HG03039 (cell line): ENCODE measurements at regions not wholly inside any gene's neighbourhood (a gene's known extent, or its start where the extent isn't known, plus 50 kb on each side); places are given as distances from the start of the nearest gene placed in this dataset.
A peak's percentile ranks its signal among the peaks of the same experiment; 100 is the strongest.
"Not testable (repeated sequence)": the region's sequence is repeated elsewhere in the genome, so short reads cannot be mapped to it uniquely, and the experiment has no call there.

Experiments
- ATAC-seq: cut with Tn5 transposase; IDR thresholded peaks from one replicate; pipeline ENCODE4 v1.9.1; 2021; ENCODE audit warnings: mild to moderate bottlenecking, moderate library complexity; ENCODE audit not compliant: unreplicated experiment

- no peak for ATAC-seq
Observed at GRCh38 chr7:106386958-106387357, 102.2 kb upstream of the NAMPT start.

DNA sequence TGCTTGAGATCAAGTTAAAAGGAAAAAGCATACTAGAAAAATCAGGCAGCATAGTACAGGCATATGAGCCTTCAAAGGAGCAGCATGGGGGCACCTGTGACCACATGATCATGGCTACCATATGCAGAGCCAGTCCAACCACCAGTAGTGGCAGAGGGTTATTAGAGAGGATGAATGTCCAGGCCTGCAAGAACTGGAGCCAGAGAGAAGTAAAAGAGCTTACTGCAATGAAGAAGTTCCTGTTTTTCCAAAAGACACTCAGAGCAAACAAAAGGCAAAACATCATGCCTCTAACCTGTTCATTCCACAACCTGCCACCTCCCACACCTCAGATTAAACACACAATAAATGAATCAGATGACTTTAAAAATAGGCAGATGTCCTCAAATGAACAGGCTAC, 99.6 kb upstream of the NAMPT start:
- no peak for ATAC-seq

- ATAC-seq, result no peak
Observed at GRCh38 chr7:106382929-106383328, 98.1 kb upstream of the NAMPT start.

DNA sequence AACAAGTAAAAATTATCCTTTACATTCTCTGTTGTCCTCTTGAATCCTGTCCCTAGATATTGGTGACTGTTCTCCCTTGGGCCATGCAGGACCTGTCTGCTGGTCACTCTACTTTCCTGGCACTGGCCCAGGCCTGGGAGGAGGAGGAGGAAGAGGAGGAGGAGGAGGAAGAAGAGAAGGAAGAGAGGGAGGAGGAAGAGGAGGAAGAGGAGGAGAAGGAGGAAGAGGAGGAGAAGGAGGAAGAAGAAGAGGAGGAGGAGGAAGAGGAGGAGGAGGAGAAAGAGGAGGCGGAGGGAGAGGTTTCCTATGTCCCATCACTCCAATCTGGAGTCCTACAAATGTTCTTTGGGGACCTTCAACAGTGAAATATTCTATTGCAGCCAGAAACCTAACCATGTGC, 97.3 kb upstream of the NAMPT start:
- no peak for ATAC-seq

- ATAC-seq, result no peak
Observed at GRCh38 chr7:106381252-106381651, 96.5 kb upstream of the NAMPT start.

DNA sequence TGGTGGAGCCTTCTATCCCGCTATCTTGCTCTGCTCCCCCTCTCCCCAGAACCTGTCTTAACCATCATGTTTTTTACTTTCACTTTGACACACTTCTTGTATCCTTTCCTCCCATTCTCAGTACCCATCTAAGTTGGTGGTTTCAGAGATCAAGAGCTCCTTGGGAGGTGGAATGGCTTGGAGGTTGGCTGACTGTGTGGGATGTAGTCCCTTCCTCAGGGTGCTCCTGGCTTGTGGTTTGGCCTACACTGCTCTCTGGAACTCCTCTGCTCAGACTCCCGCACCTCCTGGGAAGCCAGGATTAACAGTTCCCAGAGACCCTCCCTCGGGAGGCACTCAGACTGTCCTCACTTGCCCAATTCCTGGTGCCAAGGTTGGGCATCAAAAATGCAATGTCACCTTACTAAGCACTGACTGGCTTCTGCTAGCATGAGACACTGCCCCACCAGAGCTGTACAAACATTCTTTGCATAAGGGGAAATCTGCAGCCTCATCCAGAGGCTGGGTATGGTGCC, 93.1 kb upstream of the NAMPT start:
- ATAC-seq, result no peak

- no peak for ATAC-seq
Observed at GRCh38 chr7:106376026-106376799, 91.4 kb upstream of the NAMPT start.

- no peak for ATAC-seq
Observed at GRCh38 chr7:106375499-106375898, 90.7 kb upstream of the NAMPT start.

- ATAC-seq, result no peak
Observed at GRCh38 chr7:106374437-106374836, 89.7 kb upstream of the NAMPT start.

DNA sequence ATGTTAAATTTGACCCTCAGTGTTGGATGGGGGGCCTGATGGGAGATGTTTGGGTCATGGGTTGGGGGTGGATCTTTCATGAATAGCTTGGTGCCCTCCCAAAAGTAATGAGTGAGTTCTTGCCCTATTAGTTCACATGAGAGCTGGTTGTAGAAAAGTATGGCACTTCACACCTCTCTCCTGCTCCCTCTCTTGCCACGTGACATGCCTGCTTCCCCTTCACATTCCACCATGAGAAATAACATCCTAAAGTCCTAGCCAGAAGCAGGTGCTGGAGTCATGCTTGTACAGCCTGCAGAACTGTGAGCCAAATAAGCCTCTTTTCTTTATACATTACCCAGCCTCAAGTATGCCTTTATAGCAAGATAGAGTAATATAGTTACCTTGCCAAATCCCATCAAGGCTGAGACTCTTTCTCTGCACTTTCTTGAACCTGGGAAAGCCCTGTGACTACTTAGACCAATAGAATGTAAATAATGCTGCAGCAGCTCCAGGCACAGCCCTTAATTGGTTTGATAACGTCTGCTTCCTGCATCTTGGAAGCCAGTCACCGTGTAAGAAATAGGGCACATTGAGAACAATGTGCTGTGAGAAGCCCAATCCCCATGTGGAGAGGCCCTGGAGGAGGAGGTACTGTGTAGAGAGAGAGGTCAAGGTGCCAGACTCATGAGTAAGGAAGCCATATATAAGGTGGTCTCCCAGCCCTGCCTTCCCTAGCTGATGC, 88.0 kb upstream of the NAMPT start:
- ATAC-seq, result no peak

- no peak for ATAC-seq
Observed at GRCh38 chr7:106372126-106372525, 87.3 kb upstream of the NAMPT start.

GRCh38 chr7:106371629-106372028, 86.8 kb upstream of the NAMPT start:
- no peak for ATAC-seq

GRCh38 chr7:106370542-106370941, 85.8 kb upstream of the NAMPT start:
- no peak for ATAC-seq

- no peak for ATAC-seq
Observed at GRCh38 chr7:106369816-106370215, 85.0 kb upstream of the NAMPT start.

DNA sequence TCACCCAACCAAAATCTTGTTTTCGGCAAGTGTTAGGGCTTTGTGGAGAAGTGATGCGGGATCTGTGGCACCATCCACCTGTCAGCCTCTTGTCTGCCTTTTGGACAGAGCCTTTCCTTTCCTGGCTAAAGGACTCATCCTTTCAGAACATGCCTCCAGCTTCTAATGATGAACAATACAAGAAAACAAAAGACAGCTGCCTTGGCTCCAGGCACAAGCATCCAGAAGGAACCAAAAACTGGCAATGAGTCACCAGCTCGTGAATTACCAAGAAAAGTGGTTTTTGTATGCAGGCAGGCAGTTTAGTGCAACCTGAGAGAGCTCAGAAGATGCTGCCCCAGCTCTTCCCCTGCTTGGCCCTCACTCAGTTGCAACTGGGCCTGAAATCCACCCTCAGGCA, 84.6 kb upstream of the NAMPT start:
- no peak for ATAC-seq

DNA sequence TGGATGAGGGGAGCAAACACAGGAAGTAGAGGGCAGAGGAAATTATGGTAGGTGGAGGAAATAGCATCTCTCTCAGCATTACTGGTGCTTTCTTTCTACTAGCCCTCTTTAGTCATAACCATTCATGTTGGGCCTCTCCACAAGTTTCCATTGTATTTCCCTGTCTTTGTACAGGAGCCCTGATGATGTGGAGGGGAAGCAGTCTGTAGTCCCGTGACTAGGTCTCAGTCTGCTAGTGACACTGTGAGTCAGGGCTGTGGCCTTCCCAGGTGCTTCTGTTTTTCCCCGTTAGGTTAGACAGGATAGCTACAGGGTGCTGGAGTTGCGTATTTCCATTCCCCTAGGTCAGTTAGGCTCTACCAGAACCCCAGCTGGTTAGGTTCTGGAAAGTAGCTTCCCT, 82.9 kb upstream of the NAMPT start:
- no peak for ATAC-seq

DNA sequence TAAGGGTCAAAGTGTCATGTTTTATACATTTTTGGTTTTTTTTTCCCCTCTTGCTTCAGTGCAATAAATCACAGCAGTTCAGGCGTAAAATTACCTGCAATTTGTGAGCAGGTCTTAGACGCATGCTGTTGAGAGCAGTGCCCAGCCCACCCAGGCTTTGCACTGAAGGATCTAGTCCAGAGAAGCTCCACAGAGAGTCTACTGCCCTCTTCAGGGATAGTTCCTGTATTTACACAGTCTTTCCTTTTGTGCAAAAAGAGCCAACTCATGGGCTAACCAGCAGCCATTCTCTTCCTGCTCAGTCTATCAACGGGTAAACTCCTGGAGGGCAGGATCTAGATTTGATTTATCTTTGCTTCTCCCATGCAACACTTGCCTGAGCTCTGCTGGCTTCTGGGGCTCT, 82.2 kb upstream of the NAMPT start:
- no peak for ATAC-seq

DNA sequence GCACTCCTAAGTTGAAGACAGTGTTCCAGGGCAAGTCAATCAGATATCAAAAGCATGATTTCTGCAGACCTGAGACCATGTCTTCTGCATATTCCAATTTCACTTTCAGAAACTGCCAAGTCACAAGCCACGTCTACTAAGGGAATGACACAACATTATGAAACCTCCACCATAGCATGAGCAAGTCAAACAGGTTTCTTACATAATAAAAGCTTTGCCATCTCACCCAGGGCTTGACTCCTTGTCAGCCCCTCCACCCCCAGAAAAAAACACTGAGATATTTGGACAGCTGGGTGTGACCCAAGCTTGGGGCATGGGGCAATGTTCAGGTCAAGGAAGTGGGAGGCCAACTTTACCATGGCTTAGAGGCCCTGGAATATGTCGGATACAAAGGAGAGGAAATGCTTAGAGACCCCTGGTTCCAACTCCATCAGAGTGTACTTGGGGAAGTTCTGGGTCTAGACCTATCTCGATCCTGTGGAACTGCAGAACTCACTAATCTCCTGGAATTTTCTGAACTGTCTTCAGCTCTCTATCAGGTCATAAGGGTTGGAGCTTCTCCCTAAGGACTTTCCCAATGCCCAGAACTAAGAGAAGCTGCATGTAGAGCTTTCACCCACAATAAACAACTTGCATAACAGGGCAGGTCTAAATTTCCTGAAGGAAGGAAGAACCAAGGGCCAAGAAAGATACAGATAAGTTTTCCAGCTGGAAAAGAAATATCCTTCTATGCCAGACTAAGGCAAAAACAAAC, 80.6 kb upstream of the NAMPT start:
- no peak for ATAC-seq

- ATAC-seq, result not testable (repeated sequence)
Observed at GRCh38 chr7:106362507-106362906, 77.7 kb upstream of the NAMPT start.

DNA sequence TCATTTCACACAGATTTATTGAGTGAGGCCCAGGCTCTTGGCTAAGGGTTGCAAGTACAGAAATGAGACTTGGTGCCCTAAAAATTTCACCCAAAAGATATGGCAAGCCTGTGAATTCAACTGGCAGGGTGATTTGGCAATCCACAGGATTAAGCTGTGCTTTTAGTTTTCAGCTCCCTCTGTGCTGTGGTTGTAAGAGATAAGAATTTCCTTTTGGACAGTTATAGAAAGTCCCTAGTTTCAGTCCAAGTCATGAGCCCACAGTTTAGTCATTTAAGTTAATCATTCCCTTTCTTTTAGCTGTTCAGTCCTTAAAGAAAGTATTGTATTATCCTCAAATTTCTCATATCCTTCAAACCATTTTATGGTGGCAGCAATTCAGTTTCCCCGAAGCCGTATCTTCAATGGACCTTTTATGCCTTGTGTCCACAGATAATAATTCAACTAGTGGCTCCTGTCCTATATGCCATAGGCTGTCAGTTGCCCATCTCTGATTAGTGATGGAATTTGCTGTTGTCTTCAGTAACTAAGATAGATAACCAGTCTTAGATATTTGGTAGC, 73.4 kb upstream of the NAMPT start:
- ATAC-seq, result peak; percentile 67

- no peak for ATAC-seq
Observed at GRCh38 chr7:106357675-106358074, 72.9 kb upstream of the NAMPT start.
